Suprapubic skin (tissue), 3 donors: ENCODE measurements at regions not wholly inside any gene's neighbourhood (a gene's known extent, or its start where the extent isn't known, plus 50 kb on each side); places are given as distances from the start of the nearest gene placed in this dataset.

Experiments used
- POLR2A ChIP-seq, 2 donors: fragments of 450-650 bp; IDR thresholded peaks; one replicate each; pipeline ENCODE4 v1.6.1; 2017; ENCODE audit warnings: antibody characterized with exemption in 2 of 2, mild to moderate bottlenecking in 2 of 2, moderate library complexity in 2 of 2
- TF ChIP-seq, protein P1 (sequence below), 2 donors: fragments of 200-600 bp in 1 of 2; fragments of 450-650 bp in 1 of 2; sonication (generic) in 1 of 2; IDR thresholded peaks; one replicate each; pipeline ENCODE4 v1.5.1; 2016 to 2019; ENCODE audit warnings: antibody characterized with exemption in 2 of 2, mild to moderate bottlenecking in 1 of 2, moderate library complexity in 1 of 2

DNA sequence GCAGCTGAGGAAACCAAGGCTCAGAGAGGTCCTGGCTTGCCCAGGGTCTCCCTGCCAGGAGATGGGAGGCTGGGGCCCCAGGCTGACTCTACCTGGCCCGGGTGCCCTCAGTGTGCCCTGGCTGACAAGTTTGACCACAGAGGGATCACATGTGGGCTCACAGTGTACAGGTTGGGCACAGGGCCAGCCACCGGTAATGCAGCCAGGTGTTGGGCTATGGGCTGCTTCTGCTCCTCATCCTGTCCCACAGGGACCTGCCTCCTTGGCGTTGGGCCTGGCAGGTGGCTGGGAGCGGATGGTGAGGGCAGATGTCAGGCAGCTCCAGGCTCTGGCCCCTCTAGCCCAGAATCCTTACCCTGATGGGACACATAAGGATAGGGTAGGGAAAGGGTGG, 250.5 kb downstream of the LOXHD1 start:
- no peak for TF ChIP-seq POLR2A (IDR thresholded peaks at IDR 0.05)
- TF ChIP-seq, protein P1, sequence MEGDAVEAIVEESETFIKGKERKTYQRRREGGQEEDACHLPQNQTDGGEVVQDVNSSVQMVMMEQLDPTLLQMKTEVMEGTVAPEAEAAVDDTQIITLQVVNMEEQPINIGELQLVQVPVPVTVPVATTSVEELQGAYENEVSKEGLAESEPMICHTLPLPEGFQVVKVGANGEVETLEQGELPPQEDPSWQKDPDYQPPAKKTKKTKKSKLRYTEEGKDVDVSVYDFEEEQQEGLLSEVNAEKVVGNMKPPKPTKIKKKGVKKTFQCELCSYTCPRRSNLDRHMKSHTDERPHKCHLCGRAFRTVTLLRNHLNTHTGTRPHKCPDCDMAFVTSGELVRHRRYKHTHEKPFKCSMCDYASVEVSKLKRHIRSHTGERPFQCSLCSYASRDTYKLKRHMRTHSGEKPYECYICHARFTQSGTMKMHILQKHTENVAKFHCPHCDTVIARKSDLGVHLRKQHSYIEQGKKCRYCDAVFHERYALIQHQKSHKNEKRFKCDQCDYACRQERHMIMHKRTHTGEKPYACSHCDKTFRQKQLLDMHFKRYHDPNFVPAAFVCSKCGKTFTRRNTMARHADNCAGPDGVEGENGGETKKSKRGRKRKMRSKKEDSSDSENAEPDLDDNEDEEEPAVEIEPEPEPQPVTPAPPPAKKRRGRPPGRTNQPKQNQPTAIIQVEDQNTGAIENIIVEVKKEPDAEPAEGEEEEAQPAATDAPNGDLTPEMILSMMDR (IDR thresholded peaks at IDR 0.05), result no peak
